ENCODE measurements at regions not wholly inside any gene's neighbourhood (a gene's known extent, or its start where the extent isn't known, plus 50 kb on each side); places are given as distances from the start of the nearest gene placed in this dataset.
"Not testable (repeated sequence)": the region's sequence is repeated elsewhere in the genome, so short reads cannot be mapped to it uniquely, and the experiment has no call there.

DNA sequence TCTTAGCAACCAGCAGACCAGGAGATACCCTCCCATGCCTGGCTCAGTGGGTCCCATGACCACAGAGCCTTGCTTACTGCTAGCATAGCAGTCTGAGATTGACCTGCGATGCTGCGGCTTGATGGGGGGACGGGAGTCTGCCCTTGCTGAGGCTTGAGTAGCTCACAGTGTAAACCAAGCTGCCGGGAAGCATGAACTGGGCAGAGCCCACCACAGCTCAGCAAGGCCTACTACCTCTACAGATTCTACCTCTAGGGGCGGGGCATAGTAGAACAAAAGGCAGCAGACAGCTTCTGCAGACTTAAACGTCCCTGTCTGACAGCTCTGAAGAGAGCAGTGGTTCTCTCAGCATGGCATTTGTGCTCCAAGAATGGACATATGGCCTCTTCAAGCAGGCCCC is 86.7 kb upstream of the OR4E1 start:
- not testable (repeated sequence) for DNase-seq (ENCODE audit: low read depth in 2 of 2)

- no peak for DNase-seq (ENCODE audit: low read depth in 2 of 2)
Observed at GRCh38 chr14:21749306-21749868, 75.8 kb upstream of the OR4E1 start.

DNA sequence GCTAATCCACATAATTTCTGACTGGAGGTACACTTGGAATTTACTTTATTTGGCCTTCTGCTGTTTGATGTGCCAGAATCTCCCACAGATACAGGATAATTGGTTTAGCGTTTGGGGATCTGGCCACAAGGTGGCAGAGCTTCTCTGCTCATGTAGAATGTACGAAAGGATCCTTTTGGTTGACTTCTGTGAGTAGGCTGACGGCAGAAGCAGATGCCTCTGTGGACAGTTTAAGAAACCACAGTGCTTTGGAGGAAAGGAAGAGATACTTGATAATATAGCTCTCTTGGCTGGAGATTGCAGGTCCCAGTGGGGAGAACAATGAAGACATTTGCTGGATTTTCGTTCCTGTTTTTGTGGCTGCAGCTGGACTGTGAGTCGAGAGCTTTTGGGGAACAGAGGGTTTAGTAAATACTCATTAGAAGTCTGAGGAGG is 75.3 kb upstream of the OR4E1 start:
- peak in 1 of 2 donors; percentile 12 for DNase-seq (ENCODE audit: low read depth in 2 of 2)

DNA sequence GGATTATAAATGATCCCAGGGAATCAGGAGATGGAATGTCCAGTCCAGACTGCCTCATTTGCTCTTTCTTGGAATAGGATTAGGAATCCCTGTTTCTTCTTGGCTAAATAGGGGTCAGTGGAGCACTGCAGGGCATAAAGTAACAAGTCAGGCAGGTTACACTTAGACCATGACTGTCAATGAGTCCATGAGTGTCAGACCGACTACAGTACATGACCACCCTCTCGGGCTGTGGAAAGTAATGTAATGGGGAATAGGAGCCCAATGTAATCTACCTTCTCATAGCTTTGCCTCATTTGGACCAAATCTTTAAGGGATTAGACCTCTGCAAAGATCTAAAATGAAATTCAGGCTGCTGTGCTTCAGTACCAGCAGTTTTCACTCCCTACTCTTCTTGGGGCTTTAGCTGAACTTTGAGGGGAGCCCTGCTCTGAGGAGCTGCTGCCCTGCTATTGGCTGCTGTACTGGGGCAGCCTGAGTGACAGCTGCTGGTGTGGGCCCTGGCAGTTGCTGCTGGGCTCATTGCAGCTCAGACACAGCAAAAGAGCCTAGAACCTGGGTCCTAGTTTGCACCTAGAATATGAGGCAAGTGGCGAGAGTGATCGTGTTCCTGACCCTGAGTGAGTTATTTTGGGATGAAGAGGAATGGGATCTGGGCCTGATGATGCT is 62.2 kb upstream of the OR4E1 start:
- DNase-seq (ENCODE audit: low read depth in 2 of 2), result no peak

DNA sequence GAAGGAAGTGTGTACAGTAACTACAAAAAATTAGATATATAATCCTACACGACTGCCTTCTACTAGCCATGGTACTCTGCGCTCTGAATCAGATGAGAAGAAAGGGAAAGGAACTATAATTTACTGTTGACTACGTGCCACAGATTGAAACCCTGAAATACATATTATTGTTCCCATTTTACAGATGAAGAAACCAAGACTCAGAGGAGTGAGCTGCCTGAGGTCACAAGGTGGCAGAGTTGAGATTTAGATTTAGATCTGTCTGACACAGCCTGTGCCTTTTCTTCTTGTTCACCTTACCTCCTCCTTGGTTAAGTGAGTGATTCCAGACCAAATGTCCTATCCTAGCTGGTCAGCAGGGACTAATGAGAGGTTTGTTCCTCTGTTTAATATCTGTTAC is 61.6 kb upstream of the OR4E1 start:
- DNase-seq (ENCODE audit: low read depth in 2 of 2), result no peak

GRCh38 chr14:21734457-21735074 is 60.9 kb upstream of the OR4E1 start:
- DNase-seq (ENCODE audit: low read depth in 2 of 2), result peak in 1 of 2 donors; percentile 23

- DNase-seq (ENCODE audit: low read depth in 2 of 2), result no peak
Observed at GRCh38 chr14:21729703-21730233, 56.1 kb upstream of the OR4E1 start.

DNA sequence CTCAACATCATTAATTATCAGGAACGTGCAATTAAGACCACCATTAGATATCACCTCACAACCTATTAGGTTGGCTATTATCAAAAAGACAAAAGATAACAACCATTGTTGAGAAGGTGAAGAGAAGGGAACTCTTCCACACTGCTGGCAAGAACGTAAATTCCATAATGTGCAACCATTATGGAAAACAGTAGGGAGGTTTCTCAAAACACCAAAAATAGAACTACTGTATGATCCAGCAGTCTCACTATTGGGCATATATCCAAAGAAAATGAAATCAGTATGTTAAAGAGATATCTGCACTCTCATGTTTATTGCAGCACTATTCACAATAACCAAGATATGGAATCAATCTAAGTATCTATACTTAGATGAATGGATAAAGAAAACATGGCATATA is 51.6 kb upstream of the OR4E1 start:
- DNase-seq (ENCODE audit: low read depth in 2 of 2), result no peak

DNA sequence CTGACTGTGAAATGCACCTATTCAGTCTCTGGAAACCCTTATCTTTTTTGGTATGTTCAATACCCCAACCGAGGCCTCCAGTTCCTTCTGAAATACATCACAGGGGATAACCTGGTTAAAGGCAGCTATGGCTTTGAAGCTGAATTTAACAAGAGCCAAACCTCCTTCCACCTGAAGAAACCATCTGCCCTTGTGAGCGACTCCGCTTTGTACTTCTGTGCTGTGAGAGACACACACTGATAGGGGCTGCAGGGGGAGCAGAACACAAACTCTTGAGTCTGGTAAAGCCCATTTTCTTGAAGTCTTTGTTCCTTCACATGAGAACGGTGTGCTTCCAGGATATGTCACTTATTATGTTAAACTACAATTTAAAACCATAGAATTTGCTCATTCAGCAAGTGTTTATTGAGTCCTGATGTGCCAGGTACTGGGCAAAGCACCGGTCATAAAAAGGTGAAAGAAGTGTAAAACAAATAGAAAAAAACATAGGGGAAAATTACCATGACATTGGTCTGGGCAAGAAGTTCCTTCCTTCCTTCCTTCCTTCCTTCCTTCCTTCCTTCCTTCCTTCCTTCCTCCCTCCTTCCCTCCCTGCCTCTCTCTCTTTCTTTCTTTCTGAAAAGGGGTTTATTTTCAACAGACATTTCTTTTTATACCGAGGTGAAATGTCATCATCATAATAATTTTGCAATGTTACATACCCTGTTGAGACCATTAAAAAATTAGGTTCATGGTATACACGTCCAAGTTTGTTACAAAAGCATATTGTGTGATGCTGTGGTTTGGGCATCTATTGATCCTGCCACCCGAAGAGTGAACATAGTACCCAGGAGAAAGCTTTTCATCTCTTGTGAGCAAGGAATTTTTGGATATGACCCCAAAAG is 50.7 kb upstream of the OR4E1 start:
- no peak for DNase-seq (ENCODE audit: low read depth in 2 of 2)

DNA sequence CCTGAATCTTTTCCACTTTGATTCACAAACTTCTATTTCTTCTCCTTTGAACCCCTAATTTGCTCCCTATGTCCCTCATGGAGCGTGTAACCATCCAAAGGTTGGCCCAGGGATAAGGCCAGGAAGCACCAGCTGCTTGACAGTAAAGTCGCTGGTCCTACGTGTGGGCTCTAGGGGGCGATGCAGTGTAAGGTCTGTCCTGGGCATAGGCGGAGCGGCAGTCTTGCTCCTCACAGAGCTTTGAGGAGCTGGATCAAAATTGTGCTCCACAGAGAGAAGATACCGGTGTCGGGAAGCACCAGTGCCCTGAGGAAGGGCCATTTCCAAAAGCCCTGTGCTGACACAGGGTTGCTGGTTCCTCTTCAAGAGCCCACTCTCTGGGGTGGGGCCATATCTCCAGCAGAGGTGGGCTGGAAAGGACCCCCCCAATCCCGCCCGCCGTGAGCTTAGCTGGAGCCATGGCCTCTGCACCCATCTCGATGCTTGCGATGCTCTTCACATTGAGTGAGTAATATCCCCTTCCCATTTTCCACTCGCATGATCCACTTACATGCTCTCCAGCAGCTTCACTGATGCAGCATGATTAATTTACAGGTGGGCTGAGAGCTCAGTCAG is 49.9 kb upstream of the OR4E1 start:
- no peak for DNase-seq (ENCODE audit: low read depth in 2 of 2)

Data from stimulated activated CD8-positive, alpha-beta memory T cell treated with anti-CD3 and anti-CD28 coated beads, Interleukin-15, amount 100 ng/mL, for 4 hours (primary cell).